Activated CD8-positive, alpha-beta memory T cell treated with anti-CD3 and anti-CD28 coated beads, Interleukin-2, amount 50 U/mL, for 1 hour (primary cell): ENCODE measurements at regions not wholly inside any gene's neighbourhood (a gene's known extent, or its start where the extent isn't known, plus 50 kb on each side); places are given as distances from the start of the nearest gene placed in this dataset.

ENCODE experiments used
- DNase-seq: peaks from one replicate; pipeline ENCODE4 v3.0.0-alpha.2; 2020; ENCODE audit errors: extremely low read depth

GRCh38 chr18:45168866-45169600 is 446.2 kb upstream of the SLC14A2 start:
- DNase-seq: no peak

GRCh38 chr18:45169610-45170009 is 445.7 kb upstream of the SLC14A2 start:
- DNase-seq: no peak

GRCh38 chr18:45171679-45172191 is 443.5 kb upstream of the SLC14A2 start:
- DNase-seq: no peak

GRCh38 chr18:45173327-45173726 is 441.9 kb upstream of the SLC14A2 start:
- no peak for DNase-seq

- no peak for DNase-seq
Measured at GRCh38 chr18:45173799-45174519, 441.3 kb upstream of the SLC14A2 start.

- no peak for DNase-seq
Measured at GRCh38 chr18:45174629-45175136, 440.6 kb upstream of the SLC14A2 start.

GRCh38 chr18:45175511-45175910 is 439.8 kb upstream of the SLC14A2 start:
- DNase-seq: no peak

- no peak for DNase-seq
Measured at GRCh38 chr18:45186832-45187231, 428.4 kb upstream of the SLC14A2 start.

DNA sequence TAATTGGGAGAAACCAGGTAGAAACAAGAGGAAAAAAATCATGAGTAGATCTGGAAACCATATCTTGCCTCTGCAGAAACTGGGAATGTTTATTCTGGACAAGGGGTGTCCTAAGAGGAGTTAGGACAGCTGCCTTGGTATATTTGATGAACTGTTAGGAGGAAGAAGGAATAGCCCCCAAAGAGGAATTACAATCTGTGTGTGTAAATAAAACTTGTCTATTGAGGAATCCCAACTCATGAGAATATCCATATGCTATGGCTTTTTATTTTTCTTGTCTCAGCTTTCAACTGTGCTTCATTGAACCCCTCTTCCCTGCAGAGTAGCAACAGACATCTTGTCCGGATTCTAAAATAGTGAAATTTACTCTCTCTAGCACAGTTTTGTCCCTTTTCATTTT is 423.5 kb upstream of the SLC14A2 start:
- no peak for DNase-seq

DNA sequence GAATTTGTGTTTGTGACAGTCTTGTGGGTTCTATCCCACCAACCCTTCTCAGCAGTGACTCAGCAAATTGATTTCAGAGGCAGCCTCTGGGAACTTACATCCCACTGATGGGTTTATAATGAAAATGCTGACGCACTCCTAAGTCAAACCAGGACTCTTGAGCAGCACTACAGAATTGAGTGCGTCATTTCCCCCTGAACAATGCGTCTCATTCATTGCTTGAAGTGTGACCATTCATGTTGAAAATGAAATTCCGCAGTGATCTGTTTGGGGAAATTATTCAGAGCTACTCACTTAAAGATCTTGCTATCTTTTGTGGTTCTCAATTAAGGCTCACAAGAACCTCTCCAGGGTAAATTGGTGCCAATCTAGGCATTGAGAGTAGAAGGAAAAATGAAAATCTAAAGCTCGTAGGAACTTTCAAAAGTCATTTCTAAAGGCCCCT is 417.7 kb upstream of the SLC14A2 start:
- DNase-seq: no peak

DNA sequence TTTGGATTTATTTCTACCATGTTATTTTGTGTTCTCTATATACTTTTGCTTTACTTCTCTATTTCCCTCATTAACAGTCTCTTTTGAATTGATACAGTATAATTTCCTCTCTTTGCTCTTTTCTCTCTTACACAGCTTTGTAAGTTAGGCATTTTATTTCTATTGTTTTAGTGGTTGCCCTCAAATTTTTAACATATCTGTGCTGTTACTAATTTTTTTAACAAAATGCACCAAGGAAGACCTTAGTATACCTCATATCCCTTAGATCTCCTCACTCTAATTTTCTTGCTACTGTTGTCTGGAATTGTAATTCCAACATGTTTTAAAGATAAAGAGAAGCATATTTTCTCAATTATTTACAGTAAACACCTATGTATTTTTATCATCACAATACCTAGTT is 416.8 kb upstream of the SLC14A2 start:
- DNase-seq: no peak

GRCh38 chr18:45201029-45201428 is 414.2 kb upstream of the SLC14A2 start:
- DNase-seq: no peak

DNA sequence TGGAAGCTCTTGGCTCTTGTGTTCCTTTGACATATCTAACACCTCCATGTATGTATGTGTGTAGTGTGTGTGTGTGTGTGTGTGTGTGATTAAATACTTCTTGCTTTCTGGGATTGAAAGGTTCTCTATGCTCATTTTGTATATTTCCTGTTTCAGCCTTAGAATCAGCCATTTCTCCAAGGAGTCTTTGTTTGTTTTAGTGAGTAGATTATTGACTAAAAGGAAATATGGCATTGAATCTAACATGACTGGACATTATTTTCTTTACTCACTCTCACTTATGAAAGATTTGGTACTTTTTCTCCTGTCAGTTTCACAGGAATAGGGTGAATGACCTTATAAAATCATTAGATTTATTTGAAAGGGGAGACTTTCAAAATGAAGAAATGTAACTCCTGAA is 413.8 kb upstream of the SLC14A2 start:
- no peak for DNase-seq

DNA sequence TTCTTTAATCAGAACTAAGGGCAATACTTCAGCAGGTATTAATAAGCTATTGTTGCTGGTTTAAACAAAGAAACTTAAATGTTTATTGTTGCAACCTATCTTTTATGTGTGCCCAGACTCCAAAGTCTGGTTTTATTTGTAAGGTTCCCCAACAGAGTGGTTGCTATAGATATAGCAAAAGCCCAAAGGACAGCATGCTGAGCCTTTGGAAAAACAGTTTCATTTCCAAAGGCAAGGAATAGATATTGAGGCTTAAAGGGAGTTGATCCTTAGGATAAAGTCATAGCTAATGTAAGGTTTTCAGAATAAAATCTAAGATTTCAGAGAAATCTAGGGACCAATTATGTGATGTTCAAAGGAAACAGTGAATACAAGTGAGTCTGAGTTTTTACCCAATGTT is 413.2 kb upstream of the SLC14A2 start:
- DNase-seq: no peak

GRCh38 chr18:45203677-45204076 is 411.6 kb upstream of the SLC14A2 start:
- no peak for DNase-seq

DNA sequence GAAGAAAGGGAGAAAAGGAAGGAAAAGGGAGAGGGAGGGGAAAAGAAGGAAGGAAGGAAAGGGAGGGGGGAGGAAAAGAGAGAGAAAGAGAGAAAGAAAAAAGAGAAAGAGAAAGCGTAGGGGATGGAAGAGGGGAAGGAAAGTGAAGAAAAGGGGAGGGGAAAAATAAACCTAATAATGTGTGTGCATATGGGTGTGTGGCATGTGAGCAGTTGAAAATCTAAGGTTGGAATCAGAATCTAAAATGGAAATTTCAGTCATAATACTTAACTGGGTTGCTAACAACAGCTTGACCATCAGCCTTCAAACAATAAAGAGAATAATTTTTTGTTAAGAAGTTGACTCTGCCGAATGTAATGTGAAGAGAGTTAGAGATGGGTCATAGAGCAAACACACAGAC is 407.9 kb upstream of the SLC14A2 start:
- DNase-seq: no peak

GRCh38 chr18:45208164-45208563 is 407.1 kb upstream of the SLC14A2 start:
- no peak for DNase-seq

DNA sequence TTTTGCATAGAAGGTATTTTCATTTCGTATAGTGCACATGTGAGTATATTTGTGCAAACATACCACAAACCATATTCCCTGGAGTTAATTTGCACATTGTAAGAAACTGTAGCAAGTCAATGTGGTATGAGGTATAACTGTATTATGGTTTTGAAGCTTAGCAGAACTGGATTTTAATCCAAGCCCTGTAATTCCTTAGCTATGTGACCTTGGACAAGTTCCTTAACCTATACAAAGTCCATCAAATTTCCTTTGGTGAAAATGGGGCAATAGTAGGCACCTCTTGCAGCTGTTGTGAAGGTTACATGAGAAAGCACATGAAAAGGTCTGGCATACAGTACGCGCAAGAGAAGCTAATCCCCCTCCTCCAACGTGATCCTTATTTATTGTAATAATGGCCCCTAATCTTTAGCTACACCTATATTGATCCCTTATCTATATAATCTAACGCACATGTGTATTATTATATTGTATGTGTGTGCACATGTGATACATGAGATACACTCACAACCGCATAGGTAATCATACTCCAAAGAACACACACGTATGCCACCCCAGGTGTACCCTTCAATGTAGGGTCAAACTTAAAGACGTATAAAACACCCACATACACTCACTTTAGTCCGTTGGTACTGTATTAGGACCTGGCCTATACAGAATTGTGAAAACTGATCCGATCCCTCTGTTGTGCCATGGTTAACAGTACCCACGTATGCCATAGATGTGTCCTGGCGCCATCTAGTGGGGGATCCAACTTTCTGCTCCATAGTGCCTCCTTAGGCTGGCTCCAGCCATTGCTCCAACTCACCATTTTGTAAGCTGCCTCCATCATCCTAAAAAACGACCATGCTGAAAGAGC is 402.9 kb upstream of the SLC14A2 start:
- peak; percentile 5 for DNase-seq

DNA sequence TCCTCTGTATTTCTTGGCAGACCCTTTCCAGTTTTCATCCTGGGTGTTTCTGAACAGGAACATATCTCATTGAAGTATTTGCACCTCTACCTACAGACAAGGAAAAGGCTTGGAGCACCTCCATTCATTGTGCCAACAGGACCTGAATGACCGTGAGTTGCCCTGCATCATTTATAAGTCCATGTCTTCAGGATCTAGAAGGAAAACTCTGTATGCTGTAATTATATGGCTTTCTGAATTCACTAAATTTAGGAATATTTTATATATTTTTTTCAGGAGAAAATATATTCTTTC is 402.3 kb upstream of the SLC14A2 start:
- DNase-seq: no peak

- no peak for DNase-seq
Measured at GRCh38 chr18:45218436-45218835, 396.8 kb upstream of the SLC14A2 start.

DNA sequence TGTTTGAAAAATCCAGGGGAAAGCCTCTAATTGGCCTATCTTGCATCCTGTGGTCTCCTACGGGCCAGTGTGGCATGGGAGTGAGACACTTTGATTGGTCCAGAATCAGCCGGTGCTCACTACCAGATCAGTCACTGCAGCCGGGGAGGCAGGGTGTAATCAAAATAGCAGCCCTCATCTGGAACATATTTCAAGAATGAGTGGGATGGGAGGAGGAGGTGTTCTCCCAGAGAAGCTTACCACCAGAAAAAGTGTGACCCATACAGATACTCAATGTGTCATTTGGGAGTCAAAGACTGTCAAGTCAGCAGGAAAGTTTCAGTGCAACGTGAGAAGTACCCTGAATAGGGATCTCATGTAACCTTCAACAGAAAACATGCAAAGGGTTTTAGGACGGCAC is 393.9 kb upstream of the SLC14A2 start:
- DNase-seq: no peak

DNA sequence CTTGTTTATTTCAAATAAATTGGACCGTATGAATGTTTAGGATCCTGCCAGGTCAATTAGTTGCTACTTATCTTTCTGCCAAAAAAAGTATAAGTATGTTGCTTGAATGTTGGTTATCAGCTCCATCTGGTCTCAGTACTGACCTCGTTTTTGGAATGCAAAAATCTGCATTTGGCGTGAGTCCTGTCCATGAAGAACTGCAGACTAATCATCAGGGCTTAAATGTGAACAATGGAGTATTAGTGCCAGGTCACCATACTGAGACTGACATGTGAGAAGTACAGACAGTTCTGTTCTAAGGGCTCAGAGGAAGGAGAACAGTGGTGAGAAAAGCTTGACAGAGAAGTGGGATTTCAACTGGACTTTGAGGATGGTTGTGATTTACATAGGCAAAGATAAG is 393.1 kb upstream of the SLC14A2 start:
- no peak for DNase-seq
